ENCODE measurements at regions not wholly inside any gene's neighbourhood (a gene's known extent, or its start where the extent isn't known, plus 50 kb on each side); places are given as distances from the start of the nearest gene placed in this dataset.

- ChIA-PET CTCF (no interaction called here), POLR2A (ENCODE audit: unreplicated experiment) (no interaction called here)
- Histone ChIP-seq H3K79me2 (ENCODE audit: low read length) (no peaks in the 10 kb centered on the region), H3K4me1 (ENCODE audit: insufficient read depth, low read length) (no peaks in the 10 kb centered on the region), H3K9me3 (ENCODE audit: low read length) (no peaks in the 10 kb centered on the region), H3K9ac (ENCODE audit: low read length) (no peak overlapping the region), H3K36me3 (ENCODE audit: low read depth, low read length) (no peaks in the 10 kb centered on the region), H3K4me3 (ENCODE audit: low read length) (no peak overlapping the region), H3K9me2 (replicated peaks; ENCODE audit: low read length) (no peaks in the 10 kb centered on the region), H2AFZ (ENCODE audit: low read length) (no peak overlapping the region), H3K4me2 (ENCODE audit: low read length) (no peak overlapping the region), H4K20me1 (ENCODE audit: low read length) (no peaks in the 10 kb centered on the region), H3K27ac (ENCODE audit: low read length) (no peak overlapping the region), H3F3A (ENCODE audit: low read length, unreplicated experiment) (no peaks in the 10 kb centered on the region), H3K27me3 (ENCODE audit: low read length) (no peaks in the 10 kb centered on the region)
- intact Hi-C loops (cut with micrococcal nuclease) = no loop called here
- DNase-seq (no peak), ATAC-seq (no peak)
- TF ChIP-seq EZH2 (IDR thresholded peaks at IDR 0.05; ENCODE audit: low read length, unreplicated experiment) = no peak
- BruUV-seq (replicated peaks) = no TSS peak
Measured at GRCh38 chr7:84876061-84876821, 310.6 kb downstream of the SEMA3D start.

- POLR2A ChIA-PET (ENCODE audit: unreplicated experiment) = no interaction called here
- CTCF ChIA-PET = no interaction called here
Measured at GRCh38 chr7:84865560-84865959, 321.3 kb downstream of the SEMA3D start.

GRCh38 chr7:84857336-84857735 lies 329.5 kb downstream of the SEMA3D start:
- intact Hi-C loops (cut with micrococcal nuclease) = no loop called here
- CTCF ChIA-PET = no interaction called here
- no TSS peak for BruUV-seq (replicated peaks)

More at GRCh38 chr7:84865560-84865959, 321.3 kb downstream of the SEMA3D start:
- TF ChIP-seq EZH2phosphoT487 (IDR thresholded peaks at IDR 0.05; ENCODE audit: borderline replicate concordance, low read length) = no peak
- no peak overlapping the region for H2AFZ ChIP-seq (ENCODE audit: low read length)
- H3K79me2 ChIP-seq (ENCODE audit: low read length) = no peaks in the 10 kb centered on the region
- no peaks in the 10 kb centered on the region for H3K9me2 ChIP-seq (replicated peaks; ENCODE audit: low read length)
- H3K27me3 ChIP-seq (ENCODE audit: low read length) = no peaks in the 10 kb centered on the region
- intact Hi-C loops (cut with micrococcal nuclease) = no loop called here
- BruUV-seq (replicated peaks) = no TSS peak
- DNase-seq (no peak), ATAC-seq (no peak)
- H3K4me2 ChIP-seq (ENCODE audit: low read length) = no peak overlapping the region
- H3K9ac ChIP-seq (ENCODE audit: low read length) = no peak overlapping the region
- H3F3A ChIP-seq (ENCODE audit: low read length, unreplicated experiment) = no peaks in the 10 kb centered on the region
- no peak overlapping the region for H3K4me3 ChIP-seq (ENCODE audit: low read length)
- no peaks in the 10 kb centered on the region for H3K4me1 ChIP-seq (ENCODE audit: insufficient read depth, low read length)
- H3K27ac ChIP-seq (ENCODE audit: low read length) = no peak overlapping the region
- H4K20me1 ChIP-seq (ENCODE audit: low read length) = no peaks in the 10 kb centered on the region
- no peaks in the 10 kb centered on the region for H3K36me3 ChIP-seq (ENCODE audit: low read depth, low read length)
- H3K9me3 ChIP-seq (ENCODE audit: low read length) = no peaks in the 10 kb centered on the region

More at GRCh38 chr7:84857336-84857735, 329.5 kb downstream of the SEMA3D start:
- no peak for ATAC-seq
- no peaks in the 10 kb centered on the region for H3F3A ChIP-seq (ENCODE audit: low read length, unreplicated experiment)
- no peak for DNase-seq
- H3K36me3 ChIP-seq (ENCODE audit: low read depth, low read length) = no peaks in the 10 kb centered on the region
- H3K9me2 ChIP-seq (replicated peaks; ENCODE audit: low read length) = no peaks in the 10 kb centered on the region
- H3K4me2 ChIP-seq (ENCODE audit: low read length) = no peak overlapping the region
- TF ChIP-seq CTCF (conservative IDR thresholded peaks at IDR 0.05; ENCODE audit: low read depth, low read length) (no peak), EZH2phosphoT487 (IDR thresholded peaks at IDR 0.05; ENCODE audit: borderline replicate concordance, low read length) (no peak), EZH2 (IDR thresholded peaks at IDR 0.05; ENCODE audit: low read length, unreplicated experiment) (no peak)
- H3K9me3 ChIP-seq (ENCODE audit: low read length) = no peaks in the 10 kb centered on the region
- H3K4me1 ChIP-seq (ENCODE audit: insufficient read depth, low read length) = no peaks in the 10 kb centered on the region
- no peaks in the 10 kb centered on the region for H4K20me1 ChIP-seq (ENCODE audit: low read length)
- POLR2A ChIA-PET (ENCODE audit: unreplicated experiment) = no interaction called here
- no peak overlapping the region for H3K4me3 ChIP-seq (ENCODE audit: low read length)
- H3K27ac ChIP-seq (ENCODE audit: low read length) = no peak overlapping the region
- H3K9ac ChIP-seq (ENCODE audit: low read length) = no peak overlapping the region
- no peak overlapping the region for H2AFZ ChIP-seq (ENCODE audit: low read length)
- H3K27me3 ChIP-seq (ENCODE audit: low read length) = no peaks in the 10 kb centered on the region
- H3K79me2 ChIP-seq (ENCODE audit: low read length) = no peaks in the 10 kb centered on the region

Data from PC-3 (cell line).